KMS-11 (cell line): ENCODE measurements at regions not wholly inside any gene's neighbourhood (a gene's known extent, or its start where the extent isn't known, plus 50 kb on each side); places are given as distances from the start of the nearest gene placed in this dataset.

Experiments used
- H2AFZ ChIP-seq: fragments of 200-600 bp; sonication (generic); 2 replicates; pipeline ENCODE4 v1.6.1; 2016; ENCODE audit warnings: antibody characterized with exemption, mixed run types, low read depth
- H3K27ac ChIP-seq: fragments of 200-600 bp; sonication (generic); 2 replicates; pipeline ENCODE4 v1.6.1; 2016; ENCODE audit warnings: mild to moderate bottlenecking, mixed run types
- H3K27me3 ChIP-seq: fragments of 200-600 bp; sonication (generic); 2 replicates; pipeline ENCODE4 v1.6.1; 2017; ENCODE audit warnings: mild to moderate bottlenecking, low read depth, mixed run types, moderate library complexity; ENCODE audit not compliant: insufficient read depth
- H3K36me3 ChIP-seq: fragments of 200-600 bp; sonication (generic); 2 replicates; pipeline ENCODE4 v1.6.1; 2017; ENCODE audit warnings: mild to moderate bottlenecking, mixed run types; ENCODE audit not compliant: insufficient read depth
- H3K4me1 ChIP-seq: fragments of 200-600 bp; sonication (generic); 2 replicates; pipeline ENCODE4 v1.6.1; 2016; ENCODE audit warnings: mild to moderate bottlenecking, low read depth, mixed run types; ENCODE audit not compliant: poor library complexity, severe bottlenecking
- H3K4me2 ChIP-seq: fragments of 200-600 bp; sonication (generic); 2 replicates; pipeline ENCODE4 v1.7.0; 2016; ENCODE audit warnings: mild to moderate bottlenecking, mixed run types
- H3K4me3 ChIP-seq: fragments of 200-600 bp; sonication (generic); IDR thresholded peaks from 2 replicates; pipeline ENCODE4 v1.6.1; 2017; ENCODE audit warnings: low read depth, low read length, mixed read lengths; ENCODE audit not compliant: insufficient read depth
- H3K79me2 ChIP-seq: fragments of 200-600 bp; sonication (generic); 2 replicates; pipeline ENCODE4 v1.6.1; 2016; ENCODE audit warnings: low read depth, mixed run types; ENCODE audit not compliant: insufficient read depth
- H3K9ac ChIP-seq: fragments of 200-600 bp; sonication (generic); 2 replicates; pipeline ENCODE4 v1.6.1; 2016; ENCODE audit warnings: mild to moderate bottlenecking, mixed run types
- H4K20me1 ChIP-seq: fragments of 200-600 bp; sonication (generic); 2 replicates; pipeline ENCODE4 v1.6.1; 2016; ENCODE audit warnings: mild to moderate bottlenecking, mixed run types; ENCODE audit not compliant: insufficient read depth
- CTCF ChIP-seq: fragments of 200-600 bp; sonication (generic); conservative IDR thresholded peaks from 2 replicates; pipeline ENCODE4 v1.6.1; 2017; ENCODE audit warnings: low read depth, mild to moderate bottlenecking, antibody characterized with exemption, low read length, moderate library complexity, mixed read lengths

GRCh38 chr22:47251911-47252310, 489.5 kb downstream of the TBC1D22A start:
- TF ChIP-seq CTCF, result no peak
- no peaks in the 10 kb centered on the region for H3K4me1 ChIP-seq
- H4K20me1 ChIP-seq, result no peaks in the 10 kb centered on the region
- no peaks in the 10 kb centered on the region for H3K27me3 ChIP-seq
- no peak overlapping the region for H3K9ac ChIP-seq
- no peaks in the 10 kb centered on the region for H3K36me3 ChIP-seq
- H3K4me3 ChIP-seq, result no peak overlapping the region
- no peak overlapping the region for H3K4me2 ChIP-seq
- H3K79me2 ChIP-seq, result no peaks in the 10 kb centered on the region
- no peak overlapping the region for H3K27ac ChIP-seq
- no peak overlapping the region for H2AFZ ChIP-seq

- no peak overlapping the region for H3K4me2 ChIP-seq
- H3K27me3 ChIP-seq, result no peaks in the 10 kb centered on the region
- TF ChIP-seq CTCF, result no peak
- no peaks in the 10 kb centered on the region for H4K20me1 ChIP-seq
- no peak overlapping the region for H3K4me3 ChIP-seq
- H2AFZ ChIP-seq, result no peak overlapping the region
- H3K36me3 ChIP-seq, result no peaks in the 10 kb centered on the region
- H3K9ac ChIP-seq, result no peak overlapping the region
- H3K79me2 ChIP-seq, result no peaks in the 10 kb centered on the region
- no peaks in the 10 kb centered on the region for H3K4me1 ChIP-seq
- no peak overlapping the region for H3K27ac ChIP-seq
These were observed 488.7 kb downstream of the TBC1D22A start for GRCh38 chr22:47250995-47251765.

GRCh38 chr22:47249370-47249928, 487.0 kb downstream of the TBC1D22A start:
- no peak for TF ChIP-seq CTCF
- Histone ChIP-seq H3K27me3 (no peaks in the 10 kb centered on the region), H3K4me3 (no peak overlapping the region), H4K20me1 (no peaks in the 10 kb centered on the region), H3K4me1 (no peaks in the 10 kb centered on the region), H3K79me2 (no peaks in the 10 kb centered on the region), H2AFZ (no peak overlapping the region), H3K36me3 (no peaks in the 10 kb centered on the region), H3K4me2 (no peak overlapping the region), H3K27ac (no peak overlapping the region), H3K9ac (no peak overlapping the region)

- TF ChIP-seq CTCF, result no peak
- Histone ChIP-seq H3K27me3 (no peaks in the 10 kb centered on the region), H3K4me2 (no peak overlapping the region), H3K79me2 (no peaks in the 10 kb centered on the region), H3K4me3 (no peak overlapping the region), H3K27ac (no peak overlapping the region), H2AFZ (no peak overlapping the region), H3K9ac (no peak overlapping the region), H3K36me3 (no peaks in the 10 kb centered on the region), H4K20me1 (no peaks in the 10 kb centered on the region), H3K4me1 (no peaks in the 10 kb centered on the region)
These were observed 486.5 kb downstream of the TBC1D22A start for GRCh38 chr22:47248925-47249324.
